ENCODE measurements at regions not wholly inside any gene's neighbourhood (a gene's known extent, or its start where the extent isn't known, plus 50 kb on each side); places are given as distances from the start of the nearest gene placed in this dataset.

GRCh38 chr5:100311806-100312205 is 223.4 kb upstream of the FAM174A start:
- Histone ChIP-seq H4K8ac (ENCODE audit: extremely low read depth, insufficient read depth, low read length) (no peak overlapping the region), H2AFZ (ENCODE audit: low read length) (no peak overlapping the region), H4K91ac (replicated peaks; ENCODE audit: insufficient read length, low read length) (no peak overlapping the region), H3K4me3 (ENCODE audit: extremely low read depth in 1 of 4, insufficient read depth in 2 of 4, low read depth in 3 of 4, low read length in 4 of 4) (no peak overlapping the region), H3K9me3 (ENCODE audit: insufficient read depth in 2 of 2, low read depth in 1 of 2, low read length in 1 of 2) (peaks cover 0 to 3% of the 10 kb centered on the region in 2 experiments; a peak in 1 of 4 replicates), H4K5ac (ENCODE audit: insufficient read length, low read depth, low read length) (no peak overlapping the region), H3K23ac (ENCODE audit: insufficient read length) (no peak overlapping the region), H3K23me2 (ENCODE audit: low read depth, low read length) (no peaks in the 10 kb centered on the region), H3K36me3 (ENCODE audit: control insufficient read depth in 2 of 4, insufficient read depth in 4 of 4, low read length in 3 of 4) (no peaks in the 10 kb centered on the region), H2AK5ac (ENCODE audit: low read depth, low read length) (no peak overlapping the region), H3K4me1 (replicated peaks in 1 of 4; ENCODE audit: control insufficient read depth in 3 of 4, insufficient read depth in 4 of 4, low read length in 3 of 4) (no peaks in the 10 kb centered on the region), H3K18ac (ENCODE audit: extremely low read depth, low read length) (no peak overlapping the region), H2BK120ac (replicated peaks; ENCODE audit: low read depth, low read length) (no peak overlapping the region), H3K56ac (replicated peaks; ENCODE audit: insufficient read length, low read depth, low read length) (no peak overlapping the region), H2BK5ac (ENCODE audit: low read depth, low read length) (no peak overlapping the region), H3K4me2 (ENCODE audit: insufficient read depth in 1 of 2, low read depth in 2 of 2, low read length in 2 of 2) (no peak overlapping the region), H2BK15ac (ENCODE audit: low read length) (no peak overlapping the region), H3K27ac (ENCODE audit: low read depth, low read length) (no peak overlapping the region), H2BK20ac (ENCODE audit: low read length) (no peak overlapping the region), H3K4ac (replicated peaks; ENCODE audit: insufficient read length, low read depth, low read length) (no peak overlapping the region), H3K27me3 (replicated peaks in 1 of 4; ENCODE audit: control insufficient read depth in 3 of 4, extremely low read depth in 1 of 4, insufficient read depth in 3 of 4, low read length in 3 of 4) (no peaks in the 10 kb centered on the region), H3K79me1 (ENCODE audit: low read depth, low read length) (no peaks in the 10 kb centered on the region), H3K14ac (ENCODE audit: insufficient read length) (no peak overlapping the region), H3K79me2 (ENCODE audit: control insufficient read depth in 1 of 2, insufficient read depth in 2 of 2, low read length in 2 of 2) (no peaks in the 10 kb centered on the region), H3K9ac (replicated peaks in 1 of 4; ENCODE audit: extremely low read depth in 1 of 4, low read depth in 3 of 4, low read length in 3 of 4) (no peak overlapping the region), H2BK12ac (ENCODE audit: low read depth, low read length) (no peak overlapping the region), H4K20me1 (replicated peaks in 1 of 2; ENCODE audit: control insufficient read depth in 1 of 2, insufficient read depth in 2 of 2, low read length in 2 of 2) (no peaks in the 10 kb centered on the region)
- DNase-seq (ENCODE audit: low read depth in 1 of 2, low spot score in 2 of 2) = no peak
- WGBS, 2 experiments (ENCODE audit: extremely low coverage in 1 of 2, insufficient coverage in 1 of 2, insufficient read length in 1 of 2, insufficient replicate concordance in 2 of 2, low coverage in 1 of 2, low lambda C conversion rate in 2 of 2, missing lambda C conversion rate in 1 of 2) = 79% methylated on average over 1 of the region's 1 CpG; no CpG with 5 or more reads in 1 of the 2 experiments
- CTCF ChIA-PET (ENCODE audit: partially characterized antibody) = no interaction called here
- POLR2A ChIA-PET (ENCODE audit: partially characterized antibody) = no interaction called here
- no peak for FAIRE-seq
- TF ChIP-seq EP300 (IDR thresholded peaks at IDR 0.05; ENCODE audit: borderline replicate concordance in 1 of 2, low read depth in 2 of 2, low read length in 2 of 2) = no peak

All from H1 (cell line).